ENCODE measurements at regions not wholly inside any gene's neighbourhood (a gene's known extent, or its start where the extent isn't known, plus 50 kb on each side); places are given as distances from the start of the nearest gene placed in this dataset.
A peak's percentile ranks its signal among the peaks of the same experiment; 100 is the strongest.

- Histone ChIP-seq H3K4me3 (no peak overlapping the region), H3K36me3 (ENCODE audit: low read depth) (no peaks in the 10 kb centered on the region), H3K4me1 (ENCODE audit: low read depth) (no peaks in the 10 kb centered on the region), H3K9me3 (no peaks in the 10 kb centered on the region)
- TF ChIP-seq CTCF (IDR thresholded peaks at IDR 0.05) = no peak
- intact Hi-C loops (cut with DNase I, micrococcal nuclease) = no loop called here
- ATAC-seq (peak; percentile 44), DNase-seq (no peak)
Observed at GRCh38 chr10:25101461-25102146, 73.2 kb upstream of the GPR158 start.

- TF ChIP-seq CTCF (IDR thresholded peaks at IDR 0.05) = no peak
- Histone ChIP-seq H3K9me3 (no peaks in the 10 kb centered on the region), H3K4me3 (no peak overlapping the region), H3K36me3 (ENCODE audit: low read depth) (no peaks in the 10 kb centered on the region), H3K4me1 (ENCODE audit: low read depth) (no peaks in the 10 kb centered on the region)
- no peak for DNase-seq
- no peak for ATAC-seq
- intact Hi-C loops (cut with DNase I, micrococcal nuclease) = no loop called here
Observed at GRCh38 chr10:25102147-25102822, 72.5 kb upstream of the GPR158 start.

GRCh38 chr10:25103703-25104102, 71.1 kb upstream of the GPR158 start:
- no peak overlapping the region for H3K4me3 ChIP-seq
- no peak for TF ChIP-seq CTCF (IDR thresholded peaks at IDR 0.05)

GRCh38 chr10:25104441-25104840, 70.4 kb upstream of the GPR158 start:
- intact Hi-C loops (cut with DNase I, micrococcal nuclease) = no loop called here
- H3K36me3 ChIP-seq (ENCODE audit: low read depth) = no peaks in the 10 kb centered on the region
- H3K9me3 ChIP-seq = no peaks in the 10 kb centered on the region
- TF ChIP-seq CTCF (IDR thresholded peaks at IDR 0.05) = no peak
- DNase-seq = no peak
- H3K4me3 ChIP-seq = no peak overlapping the region
- no peaks in the 10 kb centered on the region for H3K4me1 ChIP-seq (ENCODE audit: low read depth)
- ATAC-seq = no peak

More at GRCh38 chr10:25103703-25104102, 71.1 kb upstream of the GPR158 start:
- no peak for ATAC-seq
- Histone ChIP-seq H3K9me3 (no peaks in the 10 kb centered on the region), H3K36me3 (ENCODE audit: low read depth) (no peaks in the 10 kb centered on the region), H3K4me1 (ENCODE audit: low read depth) (no peaks in the 10 kb centered on the region)
- no peak for DNase-seq
- intact Hi-C loops (cut with DNase I, micrococcal nuclease) = no loop called here

GRCh38 chr10:25105262-25105661, 69.5 kb upstream of the GPR158 start:
- TF ChIP-seq CTCF (IDR thresholded peaks at IDR 0.05) = no peak
- DNase-seq (no peak), ATAC-seq (no peak)
- no peak overlapping the region for H3K4me3 ChIP-seq
- intact Hi-C loops (cut with DNase I, micrococcal nuclease) = no loop called here
- no peaks in the 10 kb centered on the region for H3K36me3 ChIP-seq (ENCODE audit: low read depth)
- H3K9me3 ChIP-seq = no peaks in the 10 kb centered on the region
- no peaks in the 10 kb centered on the region for H3K4me1 ChIP-seq (ENCODE audit: low read depth)

All from mucosa of descending colon (tissue), 3 donors.